ENCODE measurements at regions not wholly inside any gene's neighbourhood (a gene's known extent, or its start where the extent isn't known, plus 50 kb on each side); places are given as distances from the start of the nearest gene placed in this dataset.

DNA sequence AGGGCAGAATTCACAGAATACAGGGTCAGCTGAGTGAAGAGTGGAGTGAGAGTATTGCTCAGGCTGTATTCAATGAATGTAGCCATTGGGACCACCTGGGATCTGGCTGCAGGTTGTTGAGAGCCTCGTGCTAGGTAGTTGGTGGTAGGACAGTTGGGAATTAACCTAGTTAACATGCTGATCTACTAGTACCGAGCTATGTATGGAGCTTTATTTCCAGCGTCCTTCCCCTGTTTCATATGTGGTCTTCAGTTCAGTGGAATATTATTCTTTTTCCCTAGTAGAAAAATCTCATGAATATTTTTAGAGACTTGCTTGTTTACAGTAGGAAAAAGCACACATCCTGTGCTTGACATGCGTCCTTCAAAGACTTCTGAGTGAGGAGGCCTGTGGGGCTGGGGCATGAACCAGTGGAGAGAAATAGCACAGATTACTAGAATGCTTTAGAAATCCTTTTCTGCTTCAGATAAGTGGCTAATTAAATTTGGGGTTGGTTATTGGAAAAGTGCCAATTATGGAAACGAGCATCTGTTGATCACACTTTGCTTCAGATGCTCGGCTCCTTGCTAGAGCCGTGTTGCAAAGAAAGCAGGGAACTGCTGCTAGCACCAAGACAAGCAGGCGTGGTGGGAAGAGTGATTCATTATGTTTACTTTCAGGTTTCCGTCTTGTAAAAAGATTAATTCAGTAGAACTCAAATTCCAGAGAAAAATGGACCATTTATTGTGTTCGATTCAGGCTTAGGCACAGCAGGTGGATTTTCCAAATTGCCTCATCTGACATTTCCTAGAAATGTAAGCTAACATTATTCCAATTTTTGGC, 53.6 kb downstream of the ARF6 start:
- peak overlapping the region in 1 of 2 experiments; percentile 89 for H3K4ac ChIP-seq (ENCODE audit: low read depth in 1 of 2, low read length in 2 of 2)
- no peak overlapping the region for H3K9ac ChIP-seq (ENCODE audit: low read length)
- H3K36me3 ChIP-seq (ENCODE audit: control insufficient read depth in 1 of 2, insufficient read depth in 2 of 2, low read depth in 1 of 2, low read length in 2 of 2), result no peaks in the 10 kb centered on the region
- no peak overlapping the region for H2AK5ac ChIP-seq (ENCODE audit: low read length, severe bottlenecking)
- H4K8ac ChIP-seq (ENCODE audit: low read length), result no peak overlapping the region
- H4K91ac ChIP-seq (ENCODE audit: low read length), result no peak overlapping the region
- WGBS, result 17% methylated on average over 8 of the region's 10 CpGs
- peak overlapping the region in 1 of 2 experiments; percentile 51 for H3K14ac ChIP-seq (ENCODE audit: low read length in 2 of 2)
- H3K9me3 ChIP-seq (ENCODE audit: control insufficient read depth, low read length), result no peaks in the 10 kb centered on the region
- no peak overlapping the region for H2BK5ac ChIP-seq (ENCODE audit: low read depth, low read length, poor library complexity, severe bottlenecking)
- no peak overlapping the region for H2BK120ac ChIP-seq (ENCODE audit: low read depth, low read length)
- no peak overlapping the region for H3K4me3 ChIP-seq (ENCODE audit: insufficient read depth in 1 of 2, low read depth in 1 of 2, low read length in 2 of 2)
- H3K4me2 ChIP-seq (ENCODE audit: low read length, poor library complexity, severe bottlenecking), result no peak overlapping the region
- no peak overlapping the region for H2BK15ac ChIP-seq (ENCODE audit: low read depth, poor library complexity, severe bottlenecking)
- DNase-seq, result peak; percentile 69
- no peaks in the 10 kb centered on the region for H3K79me1 ChIP-seq (replicated peaks; ENCODE audit: low read length, poor library complexity, severe bottlenecking)
- H2AFZ ChIP-seq (ENCODE audit: low read depth, low read length), result no peak overlapping the region
- no peak overlapping the region for H3K23ac ChIP-seq (ENCODE audit: low read length in 2 of 2)
- H2BK12ac ChIP-seq (ENCODE audit: low read length in 2 of 2), result peak overlapping the region; percentile 14 to 55
- no peak overlapping the region for H3K27ac ChIP-seq (ENCODE audit: low read length, poor library complexity, severe bottlenecking)
- peaks cover 8% of the 10 kb centered on the region for H3K4me1 ChIP-seq (ENCODE audit: control insufficient read depth, insufficient read depth, low read depth, low read length)
- no peaks in the 10 kb centered on the region for H3K27me3 ChIP-seq (ENCODE audit: control insufficient read depth in 1 of 2, insufficient read depth in 1 of 2, low read length in 2 of 2)
- peak overlapping the region in 1 of 2 experiments; percentile 50 for H3K18ac ChIP-seq (ENCODE audit: low read depth in 1 of 2, low read length in 2 of 2)

DNA sequence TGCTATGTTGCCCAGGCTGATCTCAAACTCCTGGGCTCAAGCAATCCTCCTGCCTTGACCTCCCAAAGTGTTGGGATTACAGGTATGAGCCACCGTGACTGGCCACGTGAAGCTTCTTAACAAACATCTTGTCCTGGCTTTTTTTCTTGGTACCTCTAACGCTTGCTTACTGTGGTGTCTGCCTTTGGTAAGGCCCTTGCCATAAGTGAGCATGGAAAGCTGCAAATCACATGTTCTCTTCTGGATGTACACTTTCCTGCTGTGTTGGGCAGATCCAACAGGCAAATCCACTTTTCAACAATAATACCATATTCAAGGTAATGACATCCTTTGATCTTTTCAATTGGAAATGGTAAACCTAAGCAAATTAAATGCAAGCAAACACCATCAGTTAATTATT, 54.6 kb downstream of the ARF6 start:
- WGBS, result 82% methylated on average over 3 of the region's 3 CpGs

DNA sequence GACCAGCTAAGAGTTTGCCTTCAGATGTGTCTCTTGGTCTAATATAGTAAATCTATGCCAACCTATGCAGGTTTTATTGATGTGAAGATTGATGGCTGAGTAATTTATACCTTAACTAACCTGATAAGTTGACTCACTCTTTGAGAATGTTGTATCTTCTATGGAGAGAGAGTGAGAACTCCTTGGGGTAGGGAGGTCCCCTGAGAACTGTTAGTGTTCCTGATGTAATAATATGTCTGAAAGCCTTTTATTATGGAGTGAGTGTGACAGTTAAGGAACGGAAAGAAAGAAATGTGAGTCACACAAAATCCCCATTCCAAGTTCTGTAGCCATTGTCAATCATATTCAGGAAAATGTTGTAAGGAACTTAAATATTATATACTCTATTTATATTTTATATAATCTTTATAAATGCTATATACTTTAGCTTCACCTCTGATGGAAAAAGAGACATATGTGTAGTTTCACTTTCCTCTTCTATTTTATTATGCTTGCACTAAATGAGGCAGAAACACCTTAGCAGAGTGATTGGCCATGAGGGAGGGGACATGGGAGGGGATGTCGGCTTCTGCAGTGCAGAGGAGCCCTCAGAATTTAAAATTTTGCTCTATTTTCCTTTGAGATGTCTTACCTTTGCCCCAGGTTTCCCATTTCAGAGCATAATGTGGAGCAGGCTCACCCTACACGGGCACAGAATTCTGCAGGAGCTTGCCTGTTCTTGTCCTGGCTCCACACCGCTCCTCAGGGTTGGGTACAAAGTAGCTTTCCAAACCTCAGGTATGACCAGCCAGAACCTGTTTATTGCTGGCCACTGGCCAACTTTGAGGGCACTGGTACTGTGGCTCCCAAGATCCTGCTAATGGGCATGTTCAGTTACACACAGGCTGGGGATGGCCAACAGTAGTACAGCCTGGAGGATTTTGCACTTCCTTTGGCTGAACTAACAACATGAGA, 57.7 kb downstream of the ARF6 start:
- Histone ChIP-seq H3K4me3 (ENCODE audit: insufficient read depth in 1 of 2, low read depth in 1 of 2, low read length in 2 of 2) (no peak overlapping the region), H2AK5ac (ENCODE audit: low read length, severe bottlenecking) (peak overlapping the region; percentile 29), H3K4ac (ENCODE audit: low read depth in 1 of 2, low read length in 2 of 2) (peak overlapping the region in 1 of 2 experiments; percentile 20), H2BK5ac (ENCODE audit: low read depth, low read length, poor library complexity, severe bottlenecking) (no peak overlapping the region), H2BK12ac (ENCODE audit: low read length in 2 of 2) (peak overlapping the region; percentile 5 to 64), H3K4me1 (ENCODE audit: control insufficient read depth, insufficient read depth, low read depth, low read length) (peaks cover 18% of the 10 kb centered on the region), H2BK120ac (ENCODE audit: low read depth, low read length) (no peak overlapping the region), H4K91ac (ENCODE audit: low read length) (no peak overlapping the region), H3K36me3 (ENCODE audit: control insufficient read depth in 1 of 2, insufficient read depth in 2 of 2, low read depth in 1 of 2, low read length in 2 of 2) (no peaks in the 10 kb centered on the region), H3K27me3 (ENCODE audit: control insufficient read depth in 1 of 2, insufficient read depth in 1 of 2, low read length in 2 of 2) (no peaks in the 10 kb centered on the region), H2AFZ (ENCODE audit: low read depth, low read length) (no peak overlapping the region), H3K18ac (ENCODE audit: low read depth in 1 of 2, low read length in 2 of 2) (peak overlapping the region; percentile 45 to 63), H3K27ac (ENCODE audit: low read length, poor library complexity, severe bottlenecking) (no peak overlapping the region), H3K9ac (ENCODE audit: low read length) (no peak overlapping the region), H4K8ac (ENCODE audit: low read length) (no peak overlapping the region), H3K79me1 (replicated peaks; ENCODE audit: low read length, poor library complexity, severe bottlenecking) (no peaks in the 10 kb centered on the region), H3K23ac (ENCODE audit: low read length in 2 of 2) (no peak overlapping the region), H3K4me2 (ENCODE audit: low read length, poor library complexity, severe bottlenecking) (no peak overlapping the region), H3K14ac (ENCODE audit: low read length in 2 of 2) (peak overlapping the region in 1 of 2 experiments; percentile 49), H3K9me3 (ENCODE audit: control insufficient read depth, low read length) (no peaks in the 10 kb centered on the region), H2BK15ac (ENCODE audit: low read depth, poor library complexity, severe bottlenecking) (no peak overlapping the region)
- DNase-seq, result no peak
- 81% methylated on average over 4 of the region's 4 CpGs for WGBS

More for the DNA sequence above, 54.6 kb downstream of the ARF6 start:
- H3K4ac ChIP-seq (ENCODE audit: low read depth in 1 of 2, low read length in 2 of 2), result peak overlapping the region in 1 of 2 experiments; percentile 29
- no peak overlapping the region for H4K91ac ChIP-seq (ENCODE audit: low read length)
- H3K9ac ChIP-seq (ENCODE audit: low read length), result no peak overlapping the region
- no peak overlapping the region for H3K4me2 ChIP-seq (ENCODE audit: low read length, poor library complexity, severe bottlenecking)
- H3K27ac ChIP-seq (ENCODE audit: low read length, poor library complexity, severe bottlenecking), result no peak overlapping the region
- no peak overlapping the region for H2BK120ac ChIP-seq (ENCODE audit: low read depth, low read length)
- no peak overlapping the region for H3K14ac ChIP-seq (ENCODE audit: low read length in 2 of 2)
- no peak overlapping the region for H4K8ac ChIP-seq (ENCODE audit: low read length)
- peaks cover 8% of the 10 kb centered on the region for H3K4me1 ChIP-seq (ENCODE audit: control insufficient read depth, insufficient read depth, low read depth, low read length)
- H2BK12ac ChIP-seq (ENCODE audit: low read length in 2 of 2), result peak overlapping the region in 1 of 2 experiments; percentile 42
- H2AFZ ChIP-seq (ENCODE audit: low read depth, low read length), result no peak overlapping the region
- no peak overlapping the region for H3K4me3 ChIP-seq (ENCODE audit: insufficient read depth in 1 of 2, low read depth in 1 of 2, low read length in 2 of 2)
- H3K36me3 ChIP-seq (ENCODE audit: control insufficient read depth in 1 of 2, insufficient read depth in 2 of 2, low read depth in 1 of 2, low read length in 2 of 2), result no peaks in the 10 kb centered on the region
- H3K27me3 ChIP-seq (ENCODE audit: control insufficient read depth in 1 of 2, insufficient read depth in 1 of 2, low read length in 2 of 2), result no peaks in the 10 kb centered on the region
- no peak for DNase-seq
- no peak overlapping the region for H2AK5ac ChIP-seq (ENCODE audit: low read length, severe bottlenecking)
- no peak overlapping the region for H2BK5ac ChIP-seq (ENCODE audit: low read depth, low read length, poor library complexity, severe bottlenecking)
- no peak overlapping the region for H2BK15ac ChIP-seq (ENCODE audit: low read depth, poor library complexity, severe bottlenecking)
- H3K23ac ChIP-seq (ENCODE audit: low read length in 2 of 2), result no peak overlapping the region
- H3K79me1 ChIP-seq (replicated peaks; ENCODE audit: low read length, poor library complexity, severe bottlenecking), result no peaks in the 10 kb centered on the region
- H3K9me3 ChIP-seq (ENCODE audit: control insufficient read depth, low read length), result no peaks in the 10 kb centered on the region
- H3K18ac ChIP-seq (ENCODE audit: low read depth in 1 of 2, low read length in 2 of 2), result peak overlapping the region in 1 of 2 experiments; percentile 35

DNA sequence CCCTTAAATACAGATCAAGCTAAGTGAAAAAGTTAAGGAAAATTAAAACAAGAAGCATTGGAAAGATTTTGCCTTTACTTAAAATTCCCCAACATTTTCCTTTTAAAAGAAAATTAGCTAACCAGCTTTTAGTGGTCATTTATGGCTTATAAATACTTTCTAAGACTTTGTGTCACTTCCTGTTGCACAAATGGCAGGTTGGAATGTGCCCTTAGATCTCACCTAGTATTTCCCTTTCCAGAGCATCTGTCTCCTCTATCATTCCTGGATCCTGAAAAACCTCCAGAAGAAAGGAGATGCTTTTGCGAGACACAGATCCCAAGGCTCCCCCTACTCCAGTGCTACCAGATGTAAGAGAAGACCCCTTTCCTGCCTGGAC, 58.3 kb downstream of the ARF6 start:
- H3K18ac ChIP-seq (ENCODE audit: low read depth in 1 of 2, low read length in 2 of 2), result no peak overlapping the region

More for the DNA sequence above, 58.3 kb downstream of the ARF6 start:
- H3K14ac ChIP-seq (ENCODE audit: low read length in 2 of 2), result no peak overlapping the region
- no peaks in the 10 kb centered on the region for H3K27me3 ChIP-seq (ENCODE audit: control insufficient read depth in 1 of 2, insufficient read depth in 1 of 2, low read length in 2 of 2)
- H3K79me1 ChIP-seq (replicated peaks; ENCODE audit: low read length, poor library complexity, severe bottlenecking), result no peaks in the 10 kb centered on the region
- 100% methylated on average over 1 of the region's 1 CpG for WGBS
- H3K4ac ChIP-seq (ENCODE audit: low read depth in 1 of 2, low read length in 2 of 2), result no peak overlapping the region
- no peak overlapping the region for H3K4me3 ChIP-seq (ENCODE audit: insufficient read depth in 1 of 2, low read depth in 1 of 2, low read length in 2 of 2)
- H3K9me3 ChIP-seq (ENCODE audit: control insufficient read depth, low read length), result no peaks in the 10 kb centered on the region
- no peaks in the 10 kb centered on the region for H3K36me3 ChIP-seq (ENCODE audit: control insufficient read depth in 1 of 2, insufficient read depth in 2 of 2, low read depth in 1 of 2, low read length in 2 of 2)
- peaks cover 18% of the 10 kb centered on the region for H3K4me1 ChIP-seq (ENCODE audit: control insufficient read depth, insufficient read depth, low read depth, low read length)
- H2BK12ac ChIP-seq (ENCODE audit: low read length in 2 of 2), result no peak overlapping the region
- no peak overlapping the region for H2BK120ac ChIP-seq (ENCODE audit: low read depth, low read length)
- no peak overlapping the region for H2AFZ ChIP-seq (ENCODE audit: low read depth, low read length)
- H3K9ac ChIP-seq (ENCODE audit: low read length), result no peak overlapping the region
- DNase-seq, result no peak
- no peak overlapping the region for H4K8ac ChIP-seq (ENCODE audit: low read length)
- H3K4me2 ChIP-seq (ENCODE audit: low read length, poor library complexity, severe bottlenecking), result no peak overlapping the region
- no peak overlapping the region for H3K27ac ChIP-seq (ENCODE audit: low read length, poor library complexity, severe bottlenecking)
- H2BK5ac ChIP-seq (ENCODE audit: low read depth, low read length, poor library complexity, severe bottlenecking), result no peak overlapping the region
- H3K23ac ChIP-seq (ENCODE audit: low read length in 2 of 2), result no peak overlapping the region
- H2BK15ac ChIP-seq (ENCODE audit: low read depth, poor library complexity, severe bottlenecking), result no peak overlapping the region
- H4K91ac ChIP-seq (ENCODE audit: low read length), result no peak overlapping the region
- no peak overlapping the region for H2AK5ac ChIP-seq (ENCODE audit: low read length, severe bottlenecking)

Data from mesenchymal stem cell (in vitro differentiated cells and primary cell).